Esophagus squamous epithelium (tissue), 4 donors: ENCODE measurements at regions not wholly inside any gene's neighbourhood (a gene's known extent, or its start where the extent isn't known, plus 50 kb on each side); places are given as distances from the start of the nearest gene placed in this dataset.

Experiments used
- POLR2A ChIP-seq, 4 donors: fragments of 450-650 bp; IDR thresholded peaks; one replicate each; pipeline ENCODE4 v1.6.1; 2017; ENCODE audit warnings: antibody characterized with exemption in 4 of 4, mild to moderate bottlenecking in 4 of 4, moderate library complexity in 3 of 4
- TF ChIP-seq, protein P1 (sequence below), 6 experiments: fragments of 450-650 bp in 4 of 6; fragments of 200-600 bp in 2 of 6; sonication (generic) in 2 of 6; IDR thresholded peaks; one replicate each; pipeline ENCODE4 v1.5.1; 2016 to 2019; ENCODE audit warnings: antibody characterized with exemption in 6 of 6, mild to moderate bottlenecking in 4 of 6, moderate library complexity in 4 of 6

DNA sequence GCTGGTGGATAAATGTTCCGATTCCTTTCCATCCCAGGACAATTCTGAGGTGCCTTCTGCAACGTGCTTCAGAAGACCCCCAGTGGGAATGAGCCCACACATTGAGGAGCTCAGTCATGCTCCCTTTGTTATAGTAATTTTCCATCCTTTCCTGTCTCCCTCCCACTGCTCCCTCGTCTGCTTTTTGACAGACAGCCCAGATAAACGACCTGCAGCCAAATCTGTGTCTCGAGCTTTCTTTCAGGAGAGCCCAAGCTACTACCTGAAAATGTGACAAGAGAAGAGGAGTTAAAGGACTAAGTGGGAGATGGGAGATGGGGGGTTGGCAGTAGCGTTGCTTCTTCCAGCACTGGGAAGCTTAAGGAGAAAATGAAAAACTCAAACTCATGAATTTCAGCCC is 65.9 kb upstream of the LRRN2 start:
- TF ChIP-seq, protein P1, sequence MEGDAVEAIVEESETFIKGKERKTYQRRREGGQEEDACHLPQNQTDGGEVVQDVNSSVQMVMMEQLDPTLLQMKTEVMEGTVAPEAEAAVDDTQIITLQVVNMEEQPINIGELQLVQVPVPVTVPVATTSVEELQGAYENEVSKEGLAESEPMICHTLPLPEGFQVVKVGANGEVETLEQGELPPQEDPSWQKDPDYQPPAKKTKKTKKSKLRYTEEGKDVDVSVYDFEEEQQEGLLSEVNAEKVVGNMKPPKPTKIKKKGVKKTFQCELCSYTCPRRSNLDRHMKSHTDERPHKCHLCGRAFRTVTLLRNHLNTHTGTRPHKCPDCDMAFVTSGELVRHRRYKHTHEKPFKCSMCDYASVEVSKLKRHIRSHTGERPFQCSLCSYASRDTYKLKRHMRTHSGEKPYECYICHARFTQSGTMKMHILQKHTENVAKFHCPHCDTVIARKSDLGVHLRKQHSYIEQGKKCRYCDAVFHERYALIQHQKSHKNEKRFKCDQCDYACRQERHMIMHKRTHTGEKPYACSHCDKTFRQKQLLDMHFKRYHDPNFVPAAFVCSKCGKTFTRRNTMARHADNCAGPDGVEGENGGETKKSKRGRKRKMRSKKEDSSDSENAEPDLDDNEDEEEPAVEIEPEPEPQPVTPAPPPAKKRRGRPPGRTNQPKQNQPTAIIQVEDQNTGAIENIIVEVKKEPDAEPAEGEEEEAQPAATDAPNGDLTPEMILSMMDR (IDR thresholded peaks at IDR 0.05), result no peak
- TF ChIP-seq POLR2A (IDR thresholded peaks at IDR 0.05), result no peak
